ENCODE measurements at regions not wholly inside any gene's neighbourhood (a gene's known extent, or its start where the extent isn't known, plus 50 kb on each side); places are given as distances from the start of the nearest gene placed in this dataset.
"Not testable (repeated sequence)": the region's sequence is repeated elsewhere in the genome, so short reads cannot be mapped to it uniquely, and the experiment has no call there.

DNA sequence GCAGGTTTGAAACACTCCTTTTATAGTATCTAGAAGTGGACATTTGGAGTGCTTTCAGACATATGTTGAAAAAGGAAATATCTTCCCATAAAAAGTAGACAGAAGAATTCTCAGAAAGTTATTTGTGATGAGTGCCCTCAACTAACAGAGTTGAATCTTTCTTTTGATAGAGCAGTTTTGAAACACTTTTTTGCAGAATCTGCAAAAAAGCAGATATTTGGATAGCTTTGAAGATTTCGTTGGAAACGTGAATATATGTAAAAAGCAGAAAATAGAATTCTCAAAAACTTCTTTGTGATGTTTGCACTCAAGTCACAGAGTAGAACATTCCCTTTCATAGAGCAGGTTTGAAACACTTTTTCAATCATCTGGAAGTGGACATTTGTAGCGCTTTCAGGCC, 676.4 kb upstream of the ZNF337 start:
- H3K36me3 ChIP-seq; H3K4me1 ChIP-seq; H3K27ac ChIP-seq; H3K27me3 ChIP-seq; H3K4me3 ChIP-seq; DNase-seq; ATAC-seq; intact Hi-C loops (cut with DNase I): not testable (repeated sequence)
- peaks cover 0 to 60% of the 10 kb centered on the region in 2 donors for H3K9me3 ChIP-seq

DNA sequence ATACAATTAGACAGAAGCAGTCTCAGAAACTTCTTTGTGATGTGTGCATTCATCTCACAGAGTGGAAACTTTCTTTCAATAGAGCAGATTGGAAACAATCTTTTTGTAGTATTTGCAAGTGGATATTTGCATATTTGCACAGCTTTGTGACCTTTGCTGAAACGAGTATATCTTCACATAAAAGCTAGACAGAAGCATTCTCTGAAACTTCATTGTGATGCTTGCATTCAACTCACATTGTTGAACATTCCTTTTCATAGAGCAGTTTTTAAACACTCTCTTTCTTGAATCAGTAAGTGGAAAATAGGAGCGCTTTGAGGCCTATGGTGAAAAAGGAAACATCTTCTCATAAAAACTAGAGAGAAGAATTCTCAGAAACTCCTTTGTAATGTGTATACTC, 657.9 kb upstream of the ZNF337 start:
- Histone ChIP-seq H3K27me3 (no peaks in the 10 kb centered on the region), H3K4me1 (no peaks in the 10 kb centered on the region), H3K27ac (no peak overlapping the region), H3K4me3 (no peak overlapping the region), H3K9me3 (peaks cover 0 to 62% of the 10 kb centered on the region in 2 donors), H3K36me3 (no peaks in the 10 kb centered on the region)
- ATAC-seq, result no peak
- TF ChIP-seq CTCF (IDR thresholded peaks at IDR 0.05), result no peak
- intact Hi-C loops (cut with DNase I), result no loop called here
- no peak for DNase-seq

- H3K27me3 ChIP-seq, result no peaks in the 10 kb centered on the region
- H3K4me3 ChIP-seq, result no peak overlapping the region
- H3K27ac ChIP-seq, result no peak overlapping the region
- no peak for ATAC-seq
- H3K9me3 ChIP-seq, result peaks cover 0 to 50% of the 10 kb centered on the region in 2 donors
- no peaks in the 10 kb centered on the region for H3K36me3 ChIP-seq
- DNase-seq, result no peak
- TF ChIP-seq CTCF (IDR thresholded peaks at IDR 0.05), result no peak
- intact Hi-C loops (cut with DNase I), result no loop called here
- no peaks in the 10 kb centered on the region for H3K4me1 ChIP-seq
Observed at GRCh38 chr20:26347396-26347795, 650.7 kb upstream of the ZNF337 start.

DNA sequence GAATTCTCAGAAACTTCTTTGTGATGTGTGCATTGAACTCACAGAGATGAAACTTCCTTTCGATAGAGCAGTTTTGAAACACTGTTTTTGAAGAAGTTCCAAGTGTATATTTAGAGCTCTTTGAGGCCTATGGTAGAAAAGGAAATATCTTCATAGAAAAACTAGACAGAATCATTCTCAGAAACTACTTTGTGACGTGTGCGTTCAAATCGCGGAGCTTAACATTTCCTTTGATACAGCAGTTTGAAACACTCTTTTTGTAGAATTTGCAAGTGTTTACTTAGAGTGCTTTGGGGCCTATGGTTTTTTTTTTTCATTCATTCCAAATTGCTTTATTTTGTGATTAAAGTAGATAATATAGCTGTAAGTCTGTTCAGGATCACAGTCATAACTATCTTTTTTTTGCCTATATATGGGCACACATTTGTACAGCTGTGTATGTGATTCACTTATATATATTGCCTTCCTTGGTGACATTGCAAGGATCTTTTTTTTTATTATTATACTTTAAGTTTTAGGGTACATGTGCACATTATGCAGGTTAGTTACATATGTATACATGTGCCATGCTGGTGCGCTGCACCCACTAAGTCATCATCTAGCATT, 643.9 kb upstream of the ZNF337 start:
- H3K27ac ChIP-seq; H3K4me3 ChIP-seq; H3K27me3 ChIP-seq; DNase-seq; intact Hi-C loops (cut with DNase I); H3K4me1 ChIP-seq; H3K36me3 ChIP-seq; ATAC-seq: not testable (repeated sequence)
- H3K9me3 ChIP-seq, result peaks cover 0 to 37% of the 10 kb centered on the region in 2 donors

DNA sequence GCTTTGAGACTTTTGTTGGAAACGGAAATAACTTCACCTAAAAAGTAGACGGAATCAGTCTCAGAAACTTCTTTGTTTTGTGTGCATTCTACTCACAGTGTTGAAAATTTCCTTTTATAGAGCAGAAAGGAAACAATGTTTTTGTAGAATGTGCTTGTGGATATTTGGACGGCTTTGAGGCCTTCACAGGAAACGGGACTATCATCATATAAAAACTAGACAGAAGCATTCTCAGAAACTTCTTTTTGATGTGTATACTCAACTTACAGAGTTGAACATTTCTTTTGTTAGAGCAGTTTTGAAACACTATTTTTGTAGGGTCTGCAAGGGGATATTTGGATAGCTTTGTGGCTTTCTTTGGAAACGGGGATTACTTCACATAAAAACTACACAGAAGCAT, 627.5 kb upstream of the ZNF337 start:
- Histone ChIP-seq H3K27ac (no peak overlapping the region), H3K9me3 (peaks cover 0 to 46% of the 10 kb centered on the region in 2 donors), H3K27me3 (no peaks in the 10 kb centered on the region), H3K36me3 (no peaks in the 10 kb centered on the region), H3K4me3 (no peak overlapping the region), H3K4me1 (no peaks in the 10 kb centered on the region)
- no peak for TF ChIP-seq CTCF (IDR thresholded peaks at IDR 0.05)
- ATAC-seq, result no peak
- DNase-seq, result no peak
- intact Hi-C loops (cut with DNase I), result no loop called here

DNA sequence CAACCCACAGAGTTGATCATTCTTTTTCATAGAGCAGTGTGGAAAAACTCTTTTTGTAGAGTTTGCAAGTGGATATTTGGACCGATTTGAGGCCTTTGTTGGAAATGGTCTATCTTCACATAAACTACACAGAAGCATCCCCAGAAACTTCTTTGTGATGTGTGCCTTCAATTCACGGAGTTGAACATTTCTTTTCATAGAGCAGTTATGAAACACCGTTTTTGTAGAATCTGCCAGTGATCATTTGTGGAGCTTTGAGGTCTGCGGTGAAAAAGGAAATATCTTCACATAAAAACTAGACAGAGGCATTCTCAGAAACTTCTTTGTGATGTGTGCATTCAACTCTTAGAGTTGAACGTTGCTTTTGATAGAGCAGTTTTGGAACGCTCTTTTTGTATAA, 618.4 kb upstream of the ZNF337 start:
- intact Hi-C loops (cut with DNase I), result no loop called here
- DNase-seq (no peak), ATAC-seq (no peak)
- Histone ChIP-seq H3K4me3 (no peak overlapping the region), H3K36me3 (no peaks in the 10 kb centered on the region), H3K9me3 (peaks cover 0 to 14% of the 10 kb centered on the region in 2 donors), H3K4me1 (no peaks in the 10 kb centered on the region), H3K27me3 (no peaks in the 10 kb centered on the region), H3K27ac (no peak overlapping the region)
- no peak for TF ChIP-seq CTCF (IDR thresholded peaks at IDR 0.05)

DNA sequence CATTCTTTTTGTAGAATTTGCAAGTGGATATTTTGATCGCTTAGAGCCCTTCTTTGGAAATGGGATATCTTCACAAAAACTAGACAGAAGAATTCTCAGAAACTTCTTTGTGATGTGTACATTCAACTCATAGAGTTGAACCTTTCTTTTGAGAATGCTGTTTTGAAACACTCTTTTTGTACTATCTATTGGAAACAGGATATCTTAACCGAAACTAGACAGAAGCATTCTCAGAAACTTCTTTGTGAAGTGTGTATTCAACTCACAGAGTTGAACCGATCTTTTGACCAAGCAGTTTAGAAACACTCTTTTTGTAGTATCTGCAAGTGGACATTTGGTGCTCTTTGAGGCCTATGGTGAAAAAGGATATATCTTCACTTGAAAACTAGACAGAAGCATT, 613.1 kb upstream of the ZNF337 start:
- intact Hi-C loops (cut with DNase I); H3K4me1 ChIP-seq; H3K27me3 ChIP-seq; ATAC-seq; DNase-seq; H3K4me3 ChIP-seq; H3K27ac ChIP-seq; H3K36me3 ChIP-seq: not testable (repeated sequence)
- H3K9me3 ChIP-seq, result peaks cover 0 to 21% of the 10 kb centered on the region in 2 donors
